ENCODE measurements at regions not wholly inside any gene's neighbourhood (a gene's known extent, or its start where the extent isn't known, plus 50 kb on each side); places are given as distances from the start of the nearest gene placed in this dataset.

DNA sequence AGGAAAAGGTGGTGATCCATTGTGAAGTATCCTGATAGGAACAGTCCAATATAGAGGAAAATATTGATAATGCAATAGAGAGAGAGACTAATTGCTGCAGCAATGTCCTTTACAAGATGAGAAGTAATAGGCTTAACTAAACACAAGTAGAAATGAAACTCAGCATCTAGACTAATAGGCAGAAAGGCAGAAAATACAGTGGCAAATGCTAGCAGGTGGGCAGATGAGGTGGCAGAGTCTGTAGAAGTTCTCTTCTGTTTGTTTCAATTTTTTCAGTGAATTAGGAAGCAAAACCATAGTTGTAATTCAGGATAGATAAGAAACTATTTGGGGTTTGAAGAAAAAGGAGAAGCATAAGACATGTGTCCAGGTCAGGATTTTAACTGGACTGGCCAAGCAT, 236.7 kb upstream of the HS3ST5 start:
- CTCF ChIA-PET, result no interaction called here
- Mint-ChIP-seq H3K36me3 (ENCODE audit: low read depth) (no peaks in the 10 kb centered on the region), H3K27ac (no peak overlapping the region), H3K4me1 (no peaks in the 10 kb centered on the region), H3K4me3 (no peak overlapping the region), H3K9me3 (ENCODE audit: low read depth) (peaks cover 7% of the 10 kb centered on the region), H3K27me3 (no peaks in the 10 kb centered on the region)
- intact Hi-C loops (cut with DNase I, micrococcal nuclease), result no loop called here
- DNase-seq (no peak), ATAC-seq (no peak)
- POLR2A ChIA-PET, result no interaction called here

DNA sequence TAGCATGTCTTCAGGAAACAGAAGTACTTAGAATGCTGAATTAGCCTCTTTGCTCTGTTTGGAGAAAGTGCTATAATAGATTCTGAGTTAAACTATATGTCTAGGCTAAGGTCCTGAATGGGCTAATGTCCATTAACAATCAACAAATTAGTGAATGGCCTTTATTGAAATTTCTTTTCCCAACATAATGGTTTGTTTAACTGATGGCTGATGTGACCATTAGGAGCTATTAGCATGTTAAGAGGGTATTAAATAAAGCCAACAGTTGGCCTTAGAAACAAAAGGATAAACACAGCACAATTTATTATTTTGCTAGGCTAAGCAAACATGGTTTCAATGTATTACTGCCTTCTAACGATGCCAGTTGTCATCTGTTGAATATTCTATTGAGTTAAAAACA, 234.3 kb upstream of the HS3ST5 start:
- POLR2A ChIA-PET, result no interaction called here
- no peak overlapping the region for H3K4me3 Mint-ChIP-seq
- peaks cover 2% of the 10 kb centered on the region for H3K9me3 Mint-ChIP-seq (ENCODE audit: low read depth)
- no peaks in the 10 kb centered on the region for H3K4me1 Mint-ChIP-seq
- no peaks in the 10 kb centered on the region for H3K27me3 Mint-ChIP-seq
- CTCF ChIA-PET, result no interaction called here
- intact Hi-C loops (cut with DNase I, micrococcal nuclease), result no loop called here
- ATAC-seq (no peak), DNase-seq (no peak)
- H3K27ac Mint-ChIP-seq, result no peak overlapping the region
- no peaks in the 10 kb centered on the region for H3K36me3 Mint-ChIP-seq (ENCODE audit: low read depth)

DNA sequence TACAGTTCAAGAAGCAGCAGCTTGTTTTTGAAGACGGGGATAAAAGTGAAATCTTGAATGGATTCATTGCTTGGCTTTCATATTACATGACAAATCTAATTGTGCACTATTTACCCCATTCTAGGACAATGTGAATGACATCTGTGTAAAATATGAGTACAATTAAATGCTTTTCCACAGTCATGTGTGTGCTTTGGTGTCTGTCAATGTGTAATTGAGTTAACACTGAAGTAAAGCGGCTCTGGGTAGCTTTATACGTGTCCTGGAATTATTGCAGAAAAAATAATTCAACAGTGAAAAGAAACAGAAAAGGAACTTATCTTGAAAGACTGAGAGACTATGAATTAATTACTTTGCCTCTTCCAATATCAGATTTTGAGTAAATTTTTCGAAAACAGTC, 233.5 kb upstream of the HS3ST5 start:
- Mint-ChIP-seq H3K4me1 (no peaks in the 10 kb centered on the region), H3K4me3 (no peak overlapping the region), H3K27me3 (no peaks in the 10 kb centered on the region), H3K36me3 (ENCODE audit: low read depth) (no peaks in the 10 kb centered on the region), H3K9me3 (ENCODE audit: low read depth) (peaks cover 2% of the 10 kb centered on the region), H3K27ac (no peak overlapping the region)
- ChIA-PET POLR2A (no interaction called here), CTCF (interaction anchor here (0.6 kb wide), 1 partner anchor 18 kb away, joined by 3 read pairs; no protein-coding TSS in a partner anchor)
- ATAC-seq (no peak), DNase-seq (no peak)
- intact Hi-C loops (cut with DNase I, micrococcal nuclease), result no loop called here

DNA sequence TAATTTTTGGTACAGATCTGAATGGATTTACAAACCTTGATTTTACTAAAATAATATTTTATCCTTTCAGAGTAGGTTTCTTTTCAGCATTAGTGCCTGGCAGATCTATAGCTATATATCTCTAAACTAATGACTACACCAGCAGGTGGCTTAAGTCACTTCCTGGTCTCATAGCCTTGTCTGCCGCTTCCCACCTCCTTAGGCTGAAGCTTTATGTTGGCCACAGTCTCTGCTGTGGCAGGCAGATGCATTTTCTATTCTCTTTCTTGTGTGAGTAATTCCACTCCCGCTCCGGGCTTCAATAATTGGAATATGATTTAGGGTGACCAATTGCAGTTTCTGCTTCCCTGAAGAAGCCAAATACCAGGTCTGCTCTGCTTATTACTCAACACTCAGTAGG, 226.8 kb upstream of the HS3ST5 start:
- DNase-seq (no peak), ATAC-seq (no peak)
- ChIA-PET POLR2A (no interaction called here), CTCF (no interaction called here)
- intact Hi-C loops (cut with DNase I, micrococcal nuclease), result no loop called here
- no peaks in the 10 kb centered on the region for H3K27me3 Mint-ChIP-seq
- H3K27ac Mint-ChIP-seq, result no peak overlapping the region
- peaks cover 4% of the 10 kb centered on the region for H3K9me3 Mint-ChIP-seq (ENCODE audit: low read depth)
- H3K36me3 Mint-ChIP-seq (ENCODE audit: low read depth), result no peaks in the 10 kb centered on the region
- no peaks in the 10 kb centered on the region for H3K4me1 Mint-ChIP-seq
- no peak overlapping the region for H3K4me3 Mint-ChIP-seq

DNA sequence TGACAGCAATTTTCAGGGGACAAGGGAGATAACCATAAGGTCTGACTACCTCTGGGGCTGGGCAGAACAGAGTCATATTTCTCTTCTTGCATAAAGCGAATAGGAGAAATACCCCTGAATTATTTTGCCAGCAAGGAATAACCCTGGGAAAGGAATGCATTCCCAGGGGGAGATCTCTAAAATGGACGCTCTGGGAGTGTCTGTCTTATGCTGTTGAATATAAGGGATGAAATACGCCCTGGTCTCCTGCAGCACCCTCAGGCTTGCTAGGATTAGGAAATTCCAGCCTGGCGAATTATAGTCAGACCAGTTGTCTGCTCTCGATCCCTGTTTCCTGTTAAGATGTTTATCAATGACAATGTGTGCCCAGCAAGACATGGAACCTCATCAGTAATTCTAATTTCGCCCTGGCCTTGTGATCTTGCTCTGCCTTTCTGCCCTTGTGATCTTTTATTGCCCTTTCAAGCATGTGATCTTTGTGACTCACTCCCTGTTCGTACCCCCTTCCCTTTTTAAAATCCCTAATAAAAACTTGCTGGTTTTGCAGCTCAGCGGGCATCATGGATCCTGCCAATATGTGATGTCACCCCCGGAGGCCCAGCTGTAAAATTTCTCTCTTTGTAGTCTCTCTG, 221.6 kb upstream of the HS3ST5 start:
- CTCF ChIA-PET, result no interaction called here
- no peak overlapping the region for H3K27ac Mint-ChIP-seq
- ATAC-seq (no peak), DNase-seq (no peak)
- peaks cover 8% of the 10 kb centered on the region for H3K9me3 Mint-ChIP-seq (ENCODE audit: low read depth)
- no peak overlapping the region for H3K4me3 Mint-ChIP-seq
- no peaks in the 10 kb centered on the region for H3K27me3 Mint-ChIP-seq
- intact Hi-C loops (cut with DNase I, micrococcal nuclease), result no loop called here
- H3K36me3 Mint-ChIP-seq (ENCODE audit: low read depth), result no peaks in the 10 kb centered on the region
- POLR2A ChIA-PET, result no interaction called here
- H3K4me1 Mint-ChIP-seq, result no peaks in the 10 kb centered on the region

DNA sequence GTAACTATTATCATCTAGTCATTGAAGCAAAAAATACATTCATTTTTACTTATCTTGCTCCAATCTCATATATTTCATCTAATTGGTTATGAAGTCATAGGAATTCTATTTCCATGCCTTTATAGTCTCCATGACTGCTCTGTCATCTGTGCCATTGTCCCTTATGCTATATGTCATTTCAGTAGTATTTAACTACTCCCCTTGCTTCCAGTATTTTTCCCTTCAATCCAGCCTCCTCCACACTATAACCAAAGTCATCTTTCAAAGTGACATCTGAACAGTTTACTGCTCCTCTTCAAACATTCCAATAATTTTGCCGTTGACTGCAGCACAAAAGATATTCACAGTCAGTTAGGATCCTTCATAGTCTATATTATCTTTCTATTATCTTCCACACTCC, 216.6 kb upstream of the HS3ST5 start:
- DNase-seq (no peak), ATAC-seq (no peak)
- Mint-ChIP-seq H3K4me1 (no peaks in the 10 kb centered on the region), H3K27me3 (no peaks in the 10 kb centered on the region), H3K4me3 (no peak overlapping the region), H3K9me3 (ENCODE audit: low read depth) (peaks cover 3% of the 10 kb centered on the region), H3K36me3 (ENCODE audit: low read depth) (no peaks in the 10 kb centered on the region), H3K27ac (no peak overlapping the region)
- ChIA-PET POLR2A (no interaction called here), CTCF (no interaction called here)
- intact Hi-C loops (cut with DNase I, micrococcal nuclease), result no loop called here

DNA sequence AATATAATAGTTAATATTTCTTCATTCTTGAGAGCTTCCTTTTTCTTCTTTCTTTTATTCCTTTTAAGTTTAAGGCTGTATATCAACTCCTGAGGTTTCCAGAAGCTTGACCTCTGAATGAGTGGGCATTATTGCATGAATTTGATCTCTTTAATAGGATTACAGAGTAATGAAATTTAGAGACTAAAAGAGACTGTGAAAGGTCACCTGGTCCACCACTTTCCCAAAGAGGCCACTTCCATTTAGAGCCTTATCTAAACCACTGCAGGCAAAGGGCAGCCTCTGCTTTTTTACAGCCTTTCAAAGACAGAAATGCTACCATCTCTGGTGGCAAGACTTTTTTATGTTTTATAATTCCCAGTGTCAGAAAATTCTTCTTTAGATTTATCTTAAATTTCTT, 215.3 kb upstream of the HS3ST5 start:
- Mint-ChIP-seq H3K9me3 (ENCODE audit: low read depth) (peaks cover 2% of the 10 kb centered on the region), H3K4me1 (no peaks in the 10 kb centered on the region), H3K36me3 (ENCODE audit: low read depth) (no peaks in the 10 kb centered on the region), H3K27ac (no peak overlapping the region), H3K4me3 (no peak overlapping the region), H3K27me3 (no peaks in the 10 kb centered on the region)
- no peak for ATAC-seq
- CTCF ChIA-PET, result no interaction called here
- POLR2A ChIA-PET, result no interaction called here
- DNase-seq, result no peak
- intact Hi-C loops (cut with DNase I, micrococcal nuclease), result no loop called here

GRCh38 chr6:114556846-114557488, 214.1 kb upstream of the HS3ST5 start:
- no peaks in the 10 kb centered on the region for H3K4me1 Mint-ChIP-seq
- H3K27ac Mint-ChIP-seq, result no peak overlapping the region
- H3K36me3 Mint-ChIP-seq (ENCODE audit: low read depth), result no peaks in the 10 kb centered on the region
- H3K27me3 Mint-ChIP-seq, result no peaks in the 10 kb centered on the region
- intact Hi-C loops (cut with DNase I, micrococcal nuclease), result no loop called here
- ChIA-PET POLR2A (no interaction called here), CTCF (no interaction called here)
- DNase-seq, result no peak
- ATAC-seq, result no peak
- no peak overlapping the region for H3K4me3 Mint-ChIP-seq
- H3K9me3 Mint-ChIP-seq (ENCODE audit: low read depth), result peaks cover 6% of the 10 kb centered on the region

GRCh38 chr6:114550316-114550715, 207.5 kb upstream of the HS3ST5 start:
- no peaks in the 10 kb centered on the region for H3K27me3 Mint-ChIP-seq
- H3K36me3 Mint-ChIP-seq (ENCODE audit: low read depth), result no peaks in the 10 kb centered on the region
- H3K4me1 Mint-ChIP-seq, result no peaks in the 10 kb centered on the region
- ChIA-PET CTCF (no interaction called here), POLR2A (no interaction called here)
- no peak overlapping the region for H3K4me3 Mint-ChIP-seq
- DNase-seq, result no peak
- ATAC-seq, result no peak
- H3K9me3 Mint-ChIP-seq (ENCODE audit: low read depth), result peaks cover 5% of the 10 kb centered on the region
- intact Hi-C loops (cut with DNase I, micrococcal nuclease), result no loop called here
- no peak overlapping the region for H3K27ac Mint-ChIP-seq

DNA sequence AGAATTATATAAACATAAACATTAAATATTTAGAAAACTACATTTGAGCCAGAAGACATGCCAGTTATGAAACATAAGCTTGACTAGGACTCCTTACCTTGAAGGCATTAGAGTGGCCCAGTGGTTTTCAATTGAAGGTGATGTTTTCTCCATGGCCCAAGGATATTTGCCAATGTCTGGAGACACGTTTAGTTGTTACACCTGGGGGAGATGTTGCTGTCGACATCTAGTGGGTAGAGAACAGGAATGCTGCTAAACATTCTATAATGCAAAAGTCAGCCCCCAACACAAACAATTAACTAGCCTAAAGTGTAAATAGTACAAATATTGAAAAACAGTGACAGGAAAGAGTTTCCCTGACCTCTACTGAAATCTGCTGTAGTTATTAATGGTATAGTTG, 200.9 kb upstream of the HS3ST5 start:
- ChIA-PET POLR2A (no interaction called here), CTCF (no interaction called here)
- Mint-ChIP-seq H3K4me3 (no peak overlapping the region), H3K27me3 (no peaks in the 10 kb centered on the region), H3K36me3 (ENCODE audit: low read depth) (no peaks in the 10 kb centered on the region), H3K4me1 (no peaks in the 10 kb centered on the region), H3K27ac (no peak overlapping the region), H3K9me3 (ENCODE audit: low read depth) (no peaks in the 10 kb centered on the region)
- ATAC-seq (no peak), DNase-seq (no peak)
- intact Hi-C loops (cut with DNase I, micrococcal nuclease), result no loop called here

GRCh38 chr6:114541794-114542193, 199.0 kb upstream of the HS3ST5 start:
- ChIA-PET CTCF (no interaction called here), POLR2A (no interaction called here)
- H3K9me3 Mint-ChIP-seq (ENCODE audit: low read depth), result peaks cover 3% of the 10 kb centered on the region
- H3K27ac Mint-ChIP-seq, result no peak overlapping the region
- DNase-seq (no peak), ATAC-seq (no peak)
- intact Hi-C loops (cut with DNase I, micrococcal nuclease), result no loop called here
- no peak overlapping the region for H3K4me3 Mint-ChIP-seq
- no peaks in the 10 kb centered on the region for H3K27me3 Mint-ChIP-seq
- H3K4me1 Mint-ChIP-seq, result no peaks in the 10 kb centered on the region
- no peaks in the 10 kb centered on the region for H3K36me3 Mint-ChIP-seq (ENCODE audit: low read depth)

- Mint-ChIP-seq H3K4me1 (no peaks in the 10 kb centered on the region), H3K4me3 (no peak overlapping the region), H3K36me3 (ENCODE audit: low read depth) (no peaks in the 10 kb centered on the region), H3K27me3 (no peaks in the 10 kb centered on the region), H3K9me3 (ENCODE audit: low read depth) (peaks cover 4% of the 10 kb centered on the region), H3K27ac (no peak overlapping the region)
- intact Hi-C loops (cut with DNase I, micrococcal nuclease), result no loop called here
- CTCF ChIA-PET, result no interaction called here
- DNase-seq (no peak), ATAC-seq (no peak)
- POLR2A ChIA-PET, result no interaction called here
These were observed 195.2 kb upstream of the HS3ST5 start for GRCh38 chr6:114537977-114538376.

GRCh38 chr6:114534813-114535212, 192.0 kb upstream of the HS3ST5 start:
- DNase-seq (no peak), ATAC-seq (no peak)
- Mint-ChIP-seq H3K9me3 (ENCODE audit: low read depth) (peaks cover 4% of the 10 kb centered on the region), H3K36me3 (ENCODE audit: low read depth) (no peaks in the 10 kb centered on the region), H3K4me3 (no peak overlapping the region), H3K27ac (no peak overlapping the region), H3K4me1 (no peaks in the 10 kb centered on the region), H3K27me3 (no peaks in the 10 kb centered on the region)
- POLR2A ChIA-PET, result no interaction called here
- intact Hi-C loops (cut with DNase I, micrococcal nuclease), result no loop called here
- CTCF ChIA-PET, result no interaction called here
